HG02642 (cell line): ENCODE measurements at regions not wholly inside any gene's neighbourhood (a gene's known extent, or its start where the extent isn't known, plus 50 kb on each side); places are given as distances from the start of the nearest gene placed in this dataset.
"Not testable (repeated sequence)": the region's sequence is repeated elsewhere in the genome, so short reads cannot be mapped to it uniquely, and the experiment has no call there.

Experiments used
- ATAC-seq: cut with Tn5 transposase; IDR thresholded peaks from one replicate; pipeline ENCODE4 v1.9.1; 2021; ENCODE audit warnings: mild to moderate bottlenecking; ENCODE audit not compliant: unreplicated experiment, poor library complexity

DNA sequence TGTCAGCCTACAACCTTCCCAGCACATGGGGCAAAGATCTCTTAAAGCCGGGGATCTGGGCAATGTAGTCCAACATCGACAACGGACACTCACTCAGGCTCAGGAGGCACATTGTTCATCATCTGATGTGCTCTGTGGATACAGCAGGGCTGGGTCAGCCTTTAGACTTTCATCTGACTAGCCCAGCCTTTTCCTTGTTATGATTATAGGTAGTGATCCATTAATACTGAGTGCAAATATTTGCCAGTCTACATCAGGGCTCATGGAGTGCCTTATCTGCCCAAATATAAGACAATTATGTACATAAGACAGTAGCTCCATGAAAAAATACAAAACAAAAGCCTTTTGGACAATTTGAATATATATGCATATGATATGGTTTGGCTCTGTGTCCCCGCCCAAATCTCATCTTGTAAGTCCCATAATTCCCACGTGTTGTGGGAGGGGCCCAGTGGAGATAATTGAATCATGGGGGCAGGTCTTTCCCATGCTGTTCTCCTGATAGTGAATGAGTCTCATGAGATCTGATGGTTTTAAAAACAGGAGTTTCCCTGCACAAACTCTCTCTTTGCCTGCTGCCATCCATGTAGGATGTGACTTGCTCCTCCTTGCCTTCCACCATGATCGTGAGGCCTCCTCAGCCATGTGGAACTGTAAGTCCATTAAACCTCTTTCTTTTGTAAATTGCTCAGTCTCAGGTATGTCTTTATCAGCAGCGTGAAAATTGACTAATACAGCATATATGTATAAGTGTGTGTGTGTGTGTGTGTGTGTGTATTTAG, 248.5 kb upstream of the FOXN3 start:
- not testable (repeated sequence) for ATAC-seq

DNA sequence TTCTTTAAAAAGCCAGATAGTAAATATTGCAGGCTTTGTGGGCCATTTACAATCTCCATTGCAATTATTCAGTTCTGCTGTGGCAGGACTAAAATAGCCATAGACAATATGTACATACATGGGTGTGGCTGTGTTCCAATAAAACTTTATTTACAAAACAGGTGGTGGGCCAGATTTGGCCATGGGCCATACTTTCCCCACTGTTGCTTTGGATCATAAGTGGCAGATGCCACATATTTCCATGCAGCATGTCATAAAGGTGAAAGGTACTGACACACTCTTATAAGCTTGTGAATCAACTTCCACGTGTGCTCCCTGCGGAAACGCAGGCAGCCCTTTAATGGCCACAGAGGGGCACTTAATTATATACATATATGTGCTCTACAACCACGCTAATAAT, 244.4 kb upstream of the FOXN3 start:
- ATAC-seq = no peak

GRCh38 chr14:89660625-89661233, 243.7 kb upstream of the FOXN3 start:
- not testable (repeated sequence) for ATAC-seq

- ATAC-seq = no peak
These were observed 243.1 kb upstream of the FOXN3 start for GRCh38 chr14:89660166-89660565.

- no peak for ATAC-seq
These were observed 242.1 kb upstream of the FOXN3 start for GRCh38 chr14:89658977-89659670.

DNA sequence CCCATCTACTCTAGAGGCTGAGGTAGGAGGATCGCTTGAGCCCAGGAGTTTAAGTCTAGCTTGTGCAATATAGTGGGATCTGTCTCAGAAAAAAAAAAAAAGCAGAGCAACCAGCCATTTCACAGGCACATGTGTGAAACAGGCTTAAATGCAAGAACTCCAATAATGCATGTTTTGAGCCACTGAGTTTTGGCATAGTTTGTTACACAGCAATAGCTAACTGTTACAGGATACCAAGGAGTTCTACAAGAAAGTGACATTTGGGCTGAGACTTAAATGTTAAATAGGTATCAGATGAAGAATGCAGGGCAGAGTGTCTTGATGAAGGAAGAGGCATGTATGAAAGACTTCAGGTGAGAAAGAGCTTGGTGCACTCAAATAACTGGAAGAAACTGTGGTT, 240.0 kb upstream of the FOXN3 start:
- no peak for ATAC-seq

GRCh38 chr14:89654998-89655397, 238.0 kb upstream of the FOXN3 start:
- no peak for ATAC-seq

DNA sequence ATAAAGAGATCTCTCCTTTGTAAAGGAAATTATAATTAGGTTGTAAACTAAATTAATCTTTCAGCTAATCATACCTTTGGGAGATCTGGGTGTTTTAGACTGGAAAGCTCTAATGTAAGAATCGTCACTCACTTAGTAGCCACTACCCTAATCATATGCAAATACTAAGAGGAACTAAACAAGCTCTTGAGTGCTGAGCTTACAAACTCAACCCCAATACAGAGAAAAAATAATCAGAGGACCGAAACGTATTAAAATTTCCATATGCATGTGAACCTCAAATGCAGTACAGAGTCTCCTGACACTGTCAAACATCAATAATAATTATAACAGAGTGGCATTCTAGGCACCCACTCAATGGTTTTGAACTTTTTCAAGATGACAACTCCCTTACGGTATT, 235.3 kb upstream of the FOXN3 start:
- peak; percentile 58 for ATAC-seq

GRCh38 chr14:89651805-89652204, 234.8 kb upstream of the FOXN3 start:
- ATAC-seq = no peak

DNA sequence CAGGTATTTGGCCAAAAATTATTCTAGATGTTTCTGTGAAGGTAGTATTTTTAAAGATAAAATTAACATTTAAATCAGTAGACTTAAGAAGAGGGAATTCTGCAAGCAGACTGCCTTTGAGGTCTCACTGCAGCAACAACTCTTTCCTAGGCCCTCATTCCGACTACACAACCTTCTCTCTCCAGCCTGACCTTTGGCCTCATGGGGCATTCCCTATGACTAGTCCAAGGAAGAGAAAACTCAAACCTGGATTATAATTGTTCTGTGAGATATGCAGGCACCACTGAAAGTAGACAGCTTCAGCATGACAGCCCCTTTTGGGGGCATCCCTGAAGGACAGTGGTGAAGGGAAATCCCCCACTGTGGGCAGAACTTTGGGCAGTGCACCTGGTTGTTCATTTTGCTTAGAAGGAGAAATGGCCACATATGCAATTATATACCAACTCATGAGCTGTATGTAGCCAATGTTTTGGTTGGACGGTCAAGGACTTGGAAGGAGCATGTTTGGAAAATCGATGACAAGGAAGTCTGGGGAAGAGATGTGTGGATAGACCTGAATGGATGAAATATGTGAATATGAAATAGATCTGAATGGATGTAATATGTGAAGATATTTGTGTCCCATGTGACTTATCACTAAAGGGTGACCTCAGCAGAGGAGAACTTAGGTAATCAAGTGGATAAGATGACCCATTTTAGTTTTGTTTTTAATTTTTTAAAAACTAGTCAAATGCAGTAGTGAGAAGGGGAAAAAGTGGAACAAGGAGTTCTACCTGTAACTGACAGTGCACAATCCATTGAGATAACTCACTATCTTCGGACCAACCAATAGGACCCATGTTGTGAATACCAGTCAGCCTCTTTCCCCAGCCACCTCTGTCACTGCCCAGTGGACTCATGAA, 233.3 kb upstream of the FOXN3 start:
- no peak for ATAC-seq

DNA sequence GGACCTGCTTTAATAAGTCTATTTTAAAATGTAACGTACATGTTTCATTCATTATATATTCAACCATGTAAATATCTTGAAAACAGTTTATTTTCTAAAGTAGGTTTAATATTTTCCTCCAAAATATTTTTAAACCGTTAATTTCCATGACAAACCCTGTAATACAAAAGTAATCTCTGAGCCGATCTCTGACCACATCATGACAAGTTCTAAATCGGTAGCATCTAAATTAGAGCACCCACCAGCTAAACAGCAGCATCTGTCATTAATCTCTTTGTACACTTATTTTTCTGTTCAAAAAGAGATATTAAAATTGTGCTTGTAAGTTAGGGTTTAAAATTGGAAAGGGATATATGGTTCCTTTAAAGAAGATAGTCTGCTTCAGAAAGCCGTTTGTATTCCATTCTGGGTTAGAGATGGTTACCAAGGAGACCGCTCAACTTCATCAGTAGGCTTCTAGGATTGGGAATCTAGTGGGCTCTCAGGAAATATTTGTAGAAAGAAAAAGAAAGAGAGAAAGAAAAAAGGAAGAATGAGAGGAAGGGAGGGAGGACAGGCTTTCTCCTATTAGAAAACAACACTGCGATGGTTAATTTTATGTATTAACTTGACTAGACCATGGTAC, 232.5 kb upstream of the FOXN3 start:
- no peak for ATAC-seq

DNA sequence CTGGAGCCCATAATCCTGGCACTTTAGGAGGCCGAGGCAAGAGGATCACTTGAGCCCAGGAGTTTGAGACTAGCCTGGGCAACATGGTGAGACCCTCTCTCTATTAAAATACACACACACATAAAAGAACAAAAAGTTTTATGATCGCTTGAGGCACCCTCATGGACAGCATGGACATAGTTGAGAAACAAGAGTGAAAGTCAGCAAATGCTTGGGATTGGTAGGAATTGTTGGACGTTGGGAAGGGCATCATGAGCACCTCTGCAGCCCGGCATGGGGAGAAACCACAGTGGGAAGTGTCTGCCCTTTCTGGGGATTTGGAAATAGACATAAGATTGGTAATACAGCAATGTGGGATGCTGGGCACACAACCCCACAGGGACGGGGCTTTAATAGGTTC, 231.9 kb upstream of the FOXN3 start:
- no peak for ATAC-seq

DNA sequence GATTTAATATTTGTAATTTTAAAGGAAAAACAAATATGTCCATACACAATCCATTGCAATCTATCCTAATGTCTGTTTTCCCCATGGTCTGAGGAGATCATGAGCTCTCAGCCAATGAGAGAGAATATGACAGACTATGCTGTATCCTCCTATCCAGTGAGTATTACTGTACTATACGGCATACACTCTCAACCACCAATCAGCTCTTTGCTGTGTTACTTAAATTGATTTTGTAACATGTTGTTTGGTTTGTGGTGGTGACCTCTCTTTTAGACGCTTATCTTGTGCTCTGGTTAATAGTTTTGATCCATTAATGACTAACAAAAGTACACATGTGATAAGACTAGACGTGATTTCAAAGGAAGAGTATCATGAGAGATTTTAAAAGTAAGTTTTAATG, 231.5 kb upstream of the FOXN3 start:
- ATAC-seq = no peak

DNA sequence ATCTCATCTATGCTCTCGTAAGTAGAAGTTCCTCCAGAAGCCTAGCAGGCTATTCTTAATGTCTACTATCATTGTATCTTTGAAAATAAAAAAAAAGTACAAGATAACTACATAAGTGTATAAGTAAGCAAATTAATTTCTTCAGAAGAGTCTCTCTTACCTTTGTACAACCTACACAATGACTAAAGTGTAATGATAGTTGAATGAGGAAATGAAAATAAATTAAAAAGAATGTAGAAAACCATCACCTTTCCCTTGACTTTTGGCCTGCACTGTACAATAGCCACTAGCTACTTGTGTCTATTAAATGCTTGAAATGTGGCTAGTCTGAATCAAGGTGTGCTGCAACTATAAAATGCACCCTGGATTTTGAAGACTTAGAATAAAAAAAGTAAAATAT, 229.9 kb upstream of the FOXN3 start:
- no peak for ATAC-seq

GRCh38 chr14:89644641-89645040, 227.6 kb upstream of the FOXN3 start:
- ATAC-seq = no peak

- peak; percentile 99 for ATAC-seq
These were observed 224.6 kb upstream of the FOXN3 start for GRCh38 chr14:89641495-89642175.

DNA sequence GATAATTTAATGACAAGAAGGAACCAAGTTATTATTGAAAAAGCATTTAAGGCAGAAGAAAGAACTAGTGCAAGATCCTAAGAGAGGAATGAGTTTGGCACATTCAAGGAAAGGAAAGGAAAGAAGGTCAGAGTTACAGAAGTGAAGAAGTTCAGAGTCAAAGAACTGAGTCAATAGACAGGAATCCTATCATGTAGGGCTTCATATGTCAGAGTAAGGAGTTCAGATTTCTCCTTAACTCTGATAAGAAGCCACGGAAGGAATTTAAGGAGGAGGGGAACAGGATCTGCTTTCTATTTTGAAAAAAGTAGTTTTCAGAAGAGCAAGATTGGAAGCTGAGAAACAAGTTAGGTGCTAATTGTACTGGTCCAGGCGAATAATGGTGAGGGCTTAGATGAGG, 223.1 kb upstream of the FOXN3 start:
- ATAC-seq = no peak

DNA sequence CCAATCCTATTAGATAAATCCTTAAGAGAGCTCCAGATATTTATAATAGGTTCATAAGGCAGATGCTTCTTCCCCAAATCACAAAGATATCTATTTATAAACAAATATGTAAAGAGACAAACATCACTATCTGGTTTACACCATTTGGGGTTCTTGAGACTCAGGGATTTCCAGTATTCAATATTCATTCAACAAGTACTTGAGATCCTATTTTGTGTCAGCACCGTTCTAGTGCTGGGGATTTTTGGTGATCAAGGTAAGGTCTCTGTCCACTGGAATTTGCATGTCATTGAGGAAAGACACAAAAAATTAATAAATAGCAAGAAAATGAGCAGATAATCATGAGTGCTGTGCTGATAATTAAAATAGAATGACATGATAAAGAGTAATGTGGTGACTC, 222.7 kb upstream of the FOXN3 start:
- ATAC-seq = no peak

GRCh38 chr14:89638891-89639290, 221.9 kb upstream of the FOXN3 start:
- ATAC-seq = no peak

DNA sequence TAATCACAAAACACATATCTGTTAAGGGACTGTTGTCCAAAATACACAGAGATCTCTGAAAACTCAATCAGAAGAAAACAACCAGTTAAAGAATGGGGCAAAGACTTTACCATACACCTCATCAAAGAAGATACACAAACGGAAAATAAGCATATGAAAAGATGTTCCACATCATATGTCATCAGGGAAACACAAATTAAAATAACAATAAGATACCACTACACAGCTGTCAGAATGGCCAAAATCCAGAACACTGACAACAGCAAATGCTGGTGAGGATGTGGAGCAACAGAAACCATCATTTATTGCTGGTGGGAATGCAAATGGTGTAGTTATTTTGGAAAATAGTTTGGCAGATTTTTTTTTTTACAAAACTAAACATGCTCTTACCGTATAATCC, 220.5 kb upstream of the FOXN3 start:
- no peak for ATAC-seq
